Sigmoid colon (tissue), 4 donors: ENCODE measurements at regions not wholly inside any gene's neighbourhood (a gene's known extent, or its start where the extent isn't known, plus 50 kb on each side); places are given as distances from the start of the nearest gene placed in this dataset.

Experiments
- CTCF ChIP-seq, 4 experiments: fragments of 450-650 bp in 3 of 4; fragments of 200-600 bp in 1 of 4; IDR thresholded peaks; one replicate each; pipeline ENCODE4 v1.5.1; 2016 to 2019; ENCODE audit warnings: antibody characterized with exemption in 4 of 4, mild to moderate bottlenecking in 3 of 4, moderate library complexity in 2 of 4
- POLR2AphosphoS5 ChIP-seq, 4 donors: sonication (generic); formaldehyde crosslinking; IDR thresholded peaks; one replicate each; pipeline ENCODE4 v1.6.1; 2017; ENCODE audit warnings: antibody characterized with exemption in 4 of 4

GRCh38 chr3:18246336-18247060 is 178.6 kb downstream of the SATB1 start:
- TF ChIP-seq CTCF (IDR thresholded peaks at IDR 0.05) (no peak), POLR2AphosphoS5 (IDR thresholded peaks at IDR 0.05) (no peak)
